HepG2 (cell line): ENCODE measurements at regions not wholly inside any gene's neighbourhood (a gene's known extent, or its start where the extent isn't known, plus 50 kb on each side); places are given as distances from the start of the nearest gene placed in this dataset.
"Not testable (repeated sequence)": the region's sequence is repeated elsewhere in the genome, so short reads cannot be mapped to it uniquely, and the experiment has no call there.

ENCODE experiments used
- ATAC-seq: fragments of 200-7000 bp; cut with Tn5 transposase; 3 replicates; pipeline ENCODE4 v1.9.1; 2020; ENCODE audit warnings: mild to moderate bottlenecking, moderate library complexity
- BruUV-seq: library from RNA; stranded (reverse); fragments of 400-500 nt; replicated peaks from 2 replicates; lab custom pipeline; 2021; lab: Mats Ljungman, UMichigan
- CTCF ChIA-PET: fragments of 300-600 bp; formaldehyde crosslinking; extraction: SDS; loops from one replicate; lab custom pipeline; 2021; ENCODE audit warnings: low total read pairs, inconsistent platforms, low intra/inter-chr PET ratio; lab: Yijun Ruan, JAX
- POLR2A ChIA-PET: fragments of 350-600 bp; sonication (Branson Sonifier 250); formaldehyde crosslinking; loops from one replicate; lab custom pipeline; 2020; ENCODE audit warnings: antibody characterized with exemption, inconsistent platforms; lab: Yijun Ruan, JAX
- DNase-seq: peaks from one replicate; pipeline ENCODE4 v3.0.0-alpha.2; 2015; ENCODE audit warnings: low spot score
- FAIRE-seq: peaks from 3 replicates; lab custom pipeline; 2011; peaks lifted over from hg19 to GRCh38; lab: Jason Lieb, UNC
- H2AFZ ChIP-seq: one replicate; pipeline ENCODE4 v1.6.1; 2011; ENCODE audit warnings: low read length, inconsistent platforms
- H3K27ac ChIP-seq: fragments of 300-600 bp; 3 replicates; pipeline ENCODE4 v1.8.0; 2011; ENCODE audit warnings: mixed run types, mild to moderate bottlenecking, mixed read lengths, low read length, inconsistent platforms; ENCODE audit not compliant: insufficient read depth; ENCODE audit errors: extremely low read length
- H3K27me3 ChIP-seq, 2 experiments: fragments of 200-600 bp in 1 of 2; 2 replicates in 1 of 2; 3 replicates in 1 of 2; pipeline versions ENCODE4 v1.6.0 to v1.8.0; 2011; ENCODE audit warnings: low read length in 2 of 2, mild to moderate bottlenecking in 2 of 2, moderate library complexity in 2 of 2, inconsistent platforms in 1 of 2; ENCODE audit not compliant: insufficient read depth in 2 of 2, control insufficient read depth in 1 of 2
- H3K36me3 ChIP-seq, 2 experiments: fragments of 200-600 bp in 1 of 2; replicated peaks in 1 of 2; 2 replicates in 1 of 2; 3 replicates in 1 of 2; pipeline versions ENCODE4 v1.5.1 to v1.8.0; 2011; ENCODE audit warnings: low read length in 2 of 2, inconsistent platforms in 1 of 2; ENCODE audit not compliant: insufficient read depth in 2 of 2, control insufficient read depth in 1 of 2
- H3K4me1 ChIP-seq: 2 replicates; pipeline ENCODE4 v1.5.1; 2012; ENCODE audit warnings: low read length, inconsistent platforms; ENCODE audit not compliant: insufficient read depth
- H3K4me2 ChIP-seq: 2 replicates; pipeline ENCODE4 v1.6.0; 2011; ENCODE audit warnings: low read depth, low read length, inconsistent platforms
- H3K4me3 ChIP-seq, 3 experiments: fragments of 200-600 bp in 1 of 3; sonication (generic), shearing (Covaris generic) in 1 of 3; replicated peaks in 1 of 3; 2 replicates each; pipeline ENCODE4 v1.5.1; 2011 to 2016; ENCODE audit warnings: low read length in 3 of 3, inconsistent platforms in 2 of 3, low read depth in 2 of 3, mild to moderate bottlenecking in 2 of 3, control low read depth in 1 of 3, mixed read lengths in 1 of 3; ENCODE audit not compliant: insufficient read depth in 1 of 3
- H3K79me2 ChIP-seq: one replicate; pipeline ENCODE4 v1.6.1; 2011; ENCODE audit warnings: low read length, inconsistent platforms; ENCODE audit not compliant: insufficient read depth
- H3K9ac ChIP-seq: 2 replicates; pipeline ENCODE4 v1.6.0; 2011; ENCODE audit warnings: mild to moderate bottlenecking, low read depth, low read length, inconsistent platforms; ENCODE audit not compliant: insufficient read depth
- H3K9me3 ChIP-seq: 2 replicates; pipeline ENCODE4 v1.5.1; 2012; ENCODE audit warnings: mild to moderate bottlenecking, low read length
- H4K20me1 ChIP-seq: 2 replicates; pipeline ENCODE4 v1.6.0; 2011; ENCODE audit warnings: inconsistent platforms, mild to moderate bottlenecking, low read length, moderate library complexity; ENCODE audit not compliant: insufficient read depth
- HIC2 ChIP-seq: sonication (generic); formaldehyde crosslinking; IDR thresholded peaks from 2 replicates; pipeline ENCODE4 v1.9.0; 2022; ENCODE audit warnings: low read depth, missing genetic modification reagents
- NBN ChIP-seq: fragments of 450-650 bp; conservative IDR thresholded peaks from 2 replicates; pipeline ENCODE4 v1.6.1; 2017
- ZNF10 ChIP-seq: sonication (generic); formaldehyde crosslinking; IDR thresholded peaks from 2 replicates; pipeline ENCODE4 v1.4.0; 2020; ENCODE audit warnings: mild to moderate bottlenecking, low read depth, missing genetic modification reagents, borderline replicate concordance
- ZNF317 ChIP-seq: sonication (generic); formaldehyde crosslinking; IDR thresholded peaks from 2 replicates; pipeline ENCODE4 v1.5.0; 2020; ENCODE audit warnings: mild to moderate bottlenecking, missing genetic modification reagents
- WGBS: methylation state at CpG from one replicate; pipeline ENCODE4 v1.1.6; 2017; ENCODE audit warnings: low lambda C conversion rate; 5-methylcytosine and 5-hydroxymethylcytosine counted together
- in situ Hi-C: cut with HindIII; loops from 2 replicates; pipeline ENCODE4 v1.10.0; 2017; ENCODE audit warnings: low pct_unique_long_range_greater_than_20kb; ENCODE audit not compliant: extremely low pct_ligation_motif_present
- intact Hi-C: fragments of 100-400 bp; cut with micrococcal nuclease; formaldehyde crosslinking; loops from one replicate; pipeline ENCODE4 v1.10.0; 2022; ENCODE audit not compliant: unreplicated experiment

- no peak for TF ChIP-seq HIC2 (CRISPR knock-in tag)
- no peak for TF ChIP-seq NBN
Observed at GRCh38 chr3:13185737-13186434, 112.7 kb upstream of the IQSEC1 start (continued).

GRCh38 chr3:13179582-13180210, 106.5 kb upstream of the IQSEC1 start:
- ATAC-seq, in situ Hi-C loops, intact Hi-C loops, H3K27ac ChIP-seq, H3K36me3 ChIP-seq, H3K9ac ChIP-seq, H3K27me3 ChIP-seq, H3K9me3 ChIP-seq, H3K4me2 ChIP-seq, FAIRE-seq, H4K20me1 ChIP-seq, DNase-seq, H3K79me2 ChIP-seq, H3K4me3 ChIP-seq, CTCF ChIA-PET, POLR2A ChIA-PET, H2AFZ ChIP-seq, BruUV-seq: not testable (repeated sequence)
- peaks cover 13% of the 10 kb centered on the region for H3K4me1 ChIP-seq
- 94% methylated on average over 10 of the region's 32 CpGs for WGBS

GRCh38 chr3:13179181-13179580, 106.0 kb upstream of the IQSEC1 start:
- no peak for FAIRE-seq
- H4K20me1 ChIP-seq = no peaks in the 10 kb centered on the region; the same call in 1 of the 2 replicates
- H3K79me2 ChIP-seq = peaks cover 7% of the 10 kb centered on the region
- no peak overlapping the region for H3K4me3 ChIP-seq
- peaks cover 13% of the 10 kb centered on the region for H3K4me1 ChIP-seq
- no peaks in the 10 kb centered on the region for H3K27me3 ChIP-seq
- intact Hi-C loops = no loop called here
- no peak overlapping the region for H3K9ac ChIP-seq
- in situ Hi-C loops = no loop called here
- 95% methylated on average over 1 of the region's 1 CpG for WGBS
- ChIA-PET POLR2A (no interaction called here), CTCF (no interaction called here)
- no peak overlapping the region for H3K4me2 ChIP-seq
- ATAC-seq = no peak
- BruUV-seq = no TSS peak
- no peak overlapping the region for H2AFZ ChIP-seq
- H3K27ac ChIP-seq = no peak overlapping the region
- TF ChIP-seq ZNF10 (CRISPR knock-in tag) (no peak), ZNF317 (CRISPR knock-in tag) (peak; percentile 100)
- no peak for DNase-seq
- H3K9me3 ChIP-seq = peaks cover 5% of the 10 kb centered on the region; the same call in 1 of the 2 replicates
- H3K36me3 ChIP-seq = no peaks in the 10 kb centered on the region
